ENCODE measurements at regions not wholly inside any gene's neighbourhood (a gene's known extent, or its start where the extent isn't known, plus 50 kb on each side); places are given as distances from the start of the nearest gene placed in this dataset.

DNA sequence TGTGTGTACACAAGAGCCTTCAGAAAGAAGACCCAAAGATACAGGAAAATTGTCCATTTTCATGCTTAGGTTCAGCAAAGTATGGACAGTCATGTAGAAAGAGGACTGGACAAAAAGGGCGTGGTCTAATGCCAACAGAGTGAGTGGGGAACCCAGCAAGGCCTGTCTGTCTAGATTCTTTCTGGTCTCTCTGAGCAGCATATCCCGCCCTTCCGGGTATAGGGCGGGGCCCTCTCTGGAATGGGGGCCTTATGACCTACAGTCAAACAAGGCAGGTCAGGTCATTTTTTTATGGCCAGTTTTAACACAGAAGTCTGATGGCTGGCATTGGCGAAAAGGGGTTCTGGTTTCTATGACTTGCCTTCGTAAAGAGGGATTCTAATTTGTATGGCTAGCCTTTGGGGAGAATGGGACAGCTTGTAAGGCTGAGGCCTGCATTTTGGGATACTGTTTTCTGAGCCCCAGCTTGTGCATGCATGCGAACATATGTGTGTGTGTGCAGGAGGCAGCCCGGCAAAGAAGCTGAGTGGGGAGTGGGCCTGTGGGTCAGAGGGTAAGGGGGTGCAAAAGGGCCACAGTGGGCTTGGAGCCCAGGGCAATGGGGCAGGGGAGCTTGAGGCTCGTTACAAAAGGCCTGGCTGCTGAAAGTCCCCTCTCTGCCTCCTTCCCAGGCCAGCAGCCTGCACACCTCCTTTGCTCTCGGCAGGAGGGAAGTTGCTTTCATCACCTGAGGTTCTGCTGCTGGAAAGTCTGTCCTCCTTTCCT lies 130.5 kb upstream of the B3GAT1 start:
- no peak overlapping the region for H3K27ac ChIP-seq
- TF ChIP-seq POLR2A (IDR thresholded peaks at IDR 0.05) (no peak), CTCF (IDR thresholded peaks at IDR 0.05) (no peak)
- no peaks in the 10 kb centered on the region for H3K36me3 ChIP-seq
- intact Hi-C loops (cut with DNase I; ENCODE audit: low total_unique reads) = no loop called here
- no peaks in the 10 kb centered on the region for H3K4me1 ChIP-seq
- no peak overlapping the region for H3K4me3 ChIP-seq
- H3K27me3 ChIP-seq = no peaks in the 10 kb centered on the region
- H3K9me3 ChIP-seq = no peaks in the 10 kb centered on the region
- DNase-seq = peak in 1 of 2 donors; percentile 3

DNA sequence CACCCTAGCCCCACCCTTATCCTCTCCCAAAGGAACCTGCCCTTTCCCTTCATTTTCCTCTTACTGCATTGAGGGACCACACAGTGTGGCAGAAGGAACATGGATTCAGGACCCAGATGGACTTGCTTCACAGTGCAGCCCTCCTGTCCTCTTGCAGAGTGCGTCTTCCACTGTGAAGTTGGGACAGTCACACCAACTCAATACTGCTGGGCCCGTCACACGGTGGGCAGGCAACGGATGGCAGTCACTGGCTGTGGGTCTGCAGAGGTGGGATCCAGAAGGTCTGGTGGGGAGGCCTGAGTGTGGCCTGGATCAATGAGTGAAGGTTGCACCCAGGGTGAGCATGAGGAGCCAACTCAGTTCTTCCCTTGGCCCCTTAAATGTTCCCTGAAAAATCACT lies 129.9 kb upstream of the B3GAT1 start:
- no peak overlapping the region for H3K4me3 ChIP-seq
- H3K27ac ChIP-seq = no peak overlapping the region
- no peaks in the 10 kb centered on the region for H3K9me3 ChIP-seq
- no peaks in the 10 kb centered on the region for H3K27me3 ChIP-seq
- H3K36me3 ChIP-seq = no peaks in the 10 kb centered on the region
- DNase-seq = no peak
- no peaks in the 10 kb centered on the region for H3K4me1 ChIP-seq
- no peak for TF ChIP-seq CTCF (IDR thresholded peaks at IDR 0.05)
- no peak for TF ChIP-seq POLR2A (IDR thresholded peaks at IDR 0.05)
- intact Hi-C loops (cut with DNase I; ENCODE audit: low total_unique reads) = no loop called here

- no peaks in the 10 kb centered on the region for H3K27me3 ChIP-seq
- intact Hi-C loops (cut with DNase I; ENCODE audit: low total_unique reads) = no loop called here
- TF ChIP-seq POLR2A (IDR thresholded peaks at IDR 0.05) = no peak
- H3K4me1 ChIP-seq = no peaks in the 10 kb centered on the region
- H3K4me3 ChIP-seq = no peak overlapping the region
- H3K9me3 ChIP-seq = no peaks in the 10 kb centered on the region
- no peak overlapping the region for H3K27ac ChIP-seq
- DNase-seq = peak in 1 of 2 donors; percentile 1
- no peaks in the 10 kb centered on the region for H3K36me3 ChIP-seq
Measured at GRCh38 chr11:134541355-134541754, 129.3 kb upstream of the B3GAT1 start.

- no peaks in the 10 kb centered on the region for H3K4me1 ChIP-seq
- H3K27ac ChIP-seq = no peak overlapping the region
- intact Hi-C loops (cut with DNase I; ENCODE audit: low total_unique reads) = no loop called here
- H3K4me3 ChIP-seq = no peak overlapping the region
- H3K9me3 ChIP-seq = no peaks in the 10 kb centered on the region
- TF ChIP-seq POLR2A (IDR thresholded peaks at IDR 0.05) (no peak), CTCF (IDR thresholded peaks at IDR 0.05) (no peak)
- no peaks in the 10 kb centered on the region for H3K27me3 ChIP-seq
- no peaks in the 10 kb centered on the region for H3K36me3 ChIP-seq
- no peak for DNase-seq
Measured at GRCh38 chr11:134539285-134539684, 127.2 kb upstream of the B3GAT1 start.

- Histone ChIP-seq H3K4me1 (no peaks in the 10 kb centered on the region), H3K36me3 (no peaks in the 10 kb centered on the region), H3K4me3 (no peak overlapping the region), H3K27me3 (no peaks in the 10 kb centered on the region), H3K27ac (no peak overlapping the region), H3K9me3 (no peaks in the 10 kb centered on the region)
- TF ChIP-seq CTCF (IDR thresholded peaks at IDR 0.05) (no peak), POLR2A (IDR thresholded peaks at IDR 0.05) (no peak)
- DNase-seq = peak in 1 of 2 donors; percentile 1
- intact Hi-C loops (cut with DNase I; ENCODE audit: low total_unique reads) = no loop called here
Measured at GRCh38 chr11:134538742-134539141, 126.7 kb upstream of the B3GAT1 start.

All from uterus (tissue), 3 donors.